CD14-positive monocyte (primary cell): ENCODE measurements at regions not wholly inside any gene's neighbourhood (a gene's known extent, or its start where the extent isn't known, plus 50 kb on each side); places are given as distances from the start of the nearest gene placed in this dataset.

Experiments used
- DNase-seq, 3 donors: peaks; one replicate each; pipeline ENCODE4 v3.0.0-alpha.2; 2011 to 2022
- H2AFZ ChIP-seq: 2 replicates; pipeline ENCODE4 v1.6.0; 2012; ENCODE audit warnings: mild to moderate bottlenecking, low read depth, low read length, inconsistent platforms; ENCODE audit not compliant: insufficient read depth, poor library complexity, severe bottlenecking
- H3K27ac ChIP-seq, 2 donors: 1 replicate in 1 of 2; 2 replicates in 1 of 2; pipeline ENCODE4 v1.5.1; 2012 to 2013; ENCODE audit warnings: low read length in 2 of 2, control low read depth in 1 of 2, inconsistent platforms in 1 of 2, low read depth in 1 of 2, mild to moderate bottlenecking in 1 of 2
- H3K27me3 ChIP-seq, 2 donors: one replicate each; pipeline versions ENCODE4 v1.6.0 to v1.6.1; 2011 to 2013; ENCODE audit warnings: low read length in 2 of 2; ENCODE audit not compliant: control insufficient read depth in 2 of 2, insufficient read depth in 2 of 2
- H3K36me3 ChIP-seq, 2 donors: replicated peaks in 1 of 2; 1 replicate in 1 of 2; 2 replicates in 1 of 2; pipeline versions ENCODE4 v1.5.1 to v1.6.1; 2012 to 2013; ENCODE audit warnings: low read length in 2 of 2, control low read depth in 1 of 2, inconsistent platforms in 1 of 2, mild to moderate bottlenecking in 1 of 2; ENCODE audit not compliant: insufficient read depth in 2 of 2, control insufficient read depth in 1 of 2
- H3K4me1 ChIP-seq, 2 donors: 1 replicate in 1 of 2; 2 replicates in 1 of 2; pipeline versions ENCODE4 v1.5.1 to v1.6.1; 2012 to 2013; ENCODE audit warnings: low read length in 2 of 2, control low read depth in 1 of 2, inconsistent platforms in 1 of 2, mild to moderate bottlenecking in 1 of 2, moderate library complexity in 1 of 2; ENCODE audit not compliant: insufficient read depth in 2 of 2, control insufficient read depth in 1 of 2
- H3K4me2 ChIP-seq: replicated peaks from 2 replicates; pipeline ENCODE3; 2012; ENCODE audit warnings: low read length, moderate library complexity, mild to moderate bottlenecking; ENCODE audit not compliant: poor library complexity, severe bottlenecking; ENCODE audit errors: extremely low read depth
- H3K4me3 ChIP-seq, 3 experiments: fragments of 200-600 bp in 1 of 3; sonication (generic) in 1 of 3; replicated peaks in 1 of 3; 1 replicate in 2 of 3; 2 replicates in 1 of 3; pipeline ENCODE4 v1.5.1; 2011 to 2013; ENCODE audit warnings: low read length in 3 of 3, mild to moderate bottlenecking in 3 of 3, control low read depth in 2 of 3, low read depth in 2 of 3, inconsistent platforms in 1 of 3, moderate library complexity in 1 of 3
- H3K79me2 ChIP-seq: 2 replicates; pipeline ENCODE4 v1.6.0; 2012; ENCODE audit warnings: mild to moderate bottlenecking, control low read depth, inconsistent platforms, low read length, moderate library complexity; ENCODE audit not compliant: insufficient read depth
- H3K9ac ChIP-seq: 2 replicates; pipeline ENCODE4 v1.6.0; 2017; ENCODE audit warnings: low read length, mild to moderate bottlenecking; ENCODE audit not compliant: insufficient read depth, poor library complexity, severe bottlenecking
- H3K9me3 ChIP-seq, 2 donors: replicated peaks in 1 of 2; 1 replicate in 1 of 2; 2 replicates in 1 of 2; pipeline versions ENCODE4 v1.5.1 to v1.6.1; 2012 to 2013; ENCODE audit warnings: low read length in 2 of 2, control low read depth in 1 of 2; ENCODE audit not compliant: control insufficient read depth in 1 of 2, insufficient read depth in 1 of 2
- H4K20me1 ChIP-seq: 2 replicates; pipeline ENCODE4 v1.6.0; 2012; ENCODE audit warnings: mild to moderate bottlenecking, low read length, control low read depth, moderate library complexity; ENCODE audit not compliant: insufficient read depth
- H3K27ac Mint-ChIP-seq, 7 donors: one replicate each; pipeline ENCODE4 v1.8.0; 2020; ENCODE audit warnings: mild to moderate bottlenecking in 7 of 7, mixed read lengths in 7 of 7, moderate library complexity in 6 of 7, inconsistent platforms in 2 of 7
- H3K27me3 Mint-ChIP-seq, 3 donors: one replicate each; pipeline ENCODE4 v1.8.0; 2021 to 2022; ENCODE audit warnings: low read depth in 3 of 3, mild to moderate bottlenecking in 3 of 3, mixed read lengths in 3 of 3, moderate library complexity in 3 of 3, inconsistent platforms in 1 of 3
- H3K36me3 Mint-ChIP-seq, 2 donors: one replicate each; pipeline ENCODE4 v1.8.0; 2020; ENCODE audit warnings: mixed read lengths in 2 of 2, inconsistent platforms in 1 of 2, mild to moderate bottlenecking in 1 of 2
- H3K4me1 Mint-ChIP-seq: one replicate; pipeline ENCODE4 v1.8.0; 2020; ENCODE audit warnings: mild to moderate bottlenecking, mixed read lengths
- H3K4me3 Mint-ChIP-seq, 2 donors: one replicate each; pipeline ENCODE4 v1.8.0; 2020; ENCODE audit warnings: mild to moderate bottlenecking in 2 of 2, mixed read lengths in 2 of 2, moderate library complexity in 1 of 2
- H3K9me3 Mint-ChIP-seq, 7 donors: one replicate each; pipeline ENCODE4 v1.8.0; 2020 to 2022; ENCODE audit warnings: mixed read lengths in 7 of 7, mild to moderate bottlenecking in 6 of 7, moderate library complexity in 6 of 7, inconsistent platforms in 2 of 7
- WGBS: methylation state at CpG from one replicate; pipeline ENCODE4 v1.1.5; 2013; ENCODE audit warnings: missing lambda C conversion rate; ENCODE audit not compliant: insufficient coverage; 5-methylcytosine and 5-hydroxymethylcytosine counted together
- intact Hi-C, 2 donors: fragments of 100-400 bp; cut with micrococcal nuclease; formaldehyde crosslinking; loops; one replicate each; pipeline versions ENCODE4 v1.15.0 to v1.15.1; 2023
- TF ChIP-seq, protein P1 (sequence below): fragments of 200-600 bp; IDR thresholded peaks from one replicate; pipeline ENCODE4 v1.8.0; 2022; ENCODE audit warnings: antibody characterized with exemption, mild to moderate bottlenecking

DNA sequence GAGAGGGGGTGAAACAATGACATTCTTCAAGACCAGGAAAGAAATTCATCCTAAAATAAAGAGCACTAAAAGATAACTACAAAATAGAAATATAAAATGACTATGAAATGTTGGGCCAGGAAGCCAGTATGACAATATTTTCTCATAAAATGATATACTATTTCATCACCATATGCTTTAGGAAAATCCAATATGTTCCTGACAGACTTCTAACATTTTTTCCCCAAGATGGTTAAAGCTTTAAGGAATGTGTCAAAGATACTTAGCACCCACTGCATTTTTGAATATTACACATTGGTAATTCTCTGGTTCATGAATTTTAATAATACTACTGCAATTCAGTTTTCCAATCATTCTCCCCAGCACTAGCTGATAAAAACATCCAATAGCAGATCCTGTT lies 87.7 kb upstream of the PLEKHG7 start:
- Mint-ChIP-seq H3K36me3 (no peaks in the 10 kb centered on the region), H3K27ac (no peak overlapping the region), H3K4me1 (peaks cover 3% of the 10 kb centered on the region), H3K9me3 (peaks cover 0 to 4% (median 0%) of the 10 kb centered on the region in 7 donors), H3K4me3 (no peak overlapping the region), H3K27me3 (no peaks in the 10 kb centered on the region)
- Histone ChIP-seq H4K20me1 (no peaks in the 10 kb centered on the region), H3K79me2 (no peaks in the 10 kb centered on the region), H3K36me3 (no peaks in the 10 kb centered on the region), H2AFZ (no peak overlapping the region), H3K4me3 (no peak overlapping the region), H3K9me3 (no peaks in the 10 kb centered on the region), H3K9ac (no peak overlapping the region), H3K4me2 (no peak overlapping the region), H3K27ac (no peak overlapping the region), H3K27me3 (no peaks in the 10 kb centered on the region), H3K4me1 (no peaks in the 10 kb centered on the region)
- TF ChIP-seq, protein P1, sequence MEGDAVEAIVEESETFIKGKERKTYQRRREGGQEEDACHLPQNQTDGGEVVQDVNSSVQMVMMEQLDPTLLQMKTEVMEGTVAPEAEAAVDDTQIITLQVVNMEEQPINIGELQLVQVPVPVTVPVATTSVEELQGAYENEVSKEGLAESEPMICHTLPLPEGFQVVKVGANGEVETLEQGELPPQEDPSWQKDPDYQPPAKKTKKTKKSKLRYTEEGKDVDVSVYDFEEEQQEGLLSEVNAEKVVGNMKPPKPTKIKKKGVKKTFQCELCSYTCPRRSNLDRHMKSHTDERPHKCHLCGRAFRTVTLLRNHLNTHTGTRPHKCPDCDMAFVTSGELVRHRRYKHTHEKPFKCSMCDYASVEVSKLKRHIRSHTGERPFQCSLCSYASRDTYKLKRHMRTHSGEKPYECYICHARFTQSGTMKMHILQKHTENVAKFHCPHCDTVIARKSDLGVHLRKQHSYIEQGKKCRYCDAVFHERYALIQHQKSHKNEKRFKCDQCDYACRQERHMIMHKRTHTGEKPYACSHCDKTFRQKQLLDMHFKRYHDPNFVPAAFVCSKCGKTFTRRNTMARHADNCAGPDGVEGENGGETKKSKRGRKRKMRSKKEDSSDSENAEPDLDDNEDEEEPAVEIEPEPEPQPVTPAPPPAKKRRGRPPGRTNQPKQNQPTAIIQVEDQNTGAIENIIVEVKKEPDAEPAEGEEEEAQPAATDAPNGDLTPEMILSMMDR: no peak
- intact Hi-C loops: no loop called here
- no peak for DNase-seq

DNA sequence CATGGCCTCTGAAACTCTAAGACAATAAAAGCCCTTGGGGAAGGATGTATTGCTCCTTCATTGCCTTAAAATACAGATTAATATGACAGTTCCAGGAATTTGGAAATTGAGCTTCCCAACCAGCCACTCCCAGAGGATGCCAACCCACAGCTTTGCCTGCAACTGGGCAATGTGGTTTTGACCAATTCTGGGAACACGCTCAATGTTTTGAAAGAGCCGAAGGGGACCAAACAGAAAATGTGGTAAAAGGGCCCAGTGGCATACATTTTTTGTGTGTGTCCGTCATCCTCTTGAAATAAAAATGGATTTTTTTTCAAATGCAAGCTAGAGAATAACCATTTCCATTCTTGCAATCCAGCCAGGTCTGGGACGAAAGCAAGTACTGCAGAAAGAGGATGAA lies 88.3 kb upstream of the PLEKHG7 start:
- Histone ChIP-seq H3K27me3 (no peaks in the 10 kb centered on the region), H3K27ac (no peak overlapping the region), H3K79me2 (no peaks in the 10 kb centered on the region), H4K20me1 (no peaks in the 10 kb centered on the region), H3K4me3 (no peak overlapping the region), H3K4me1 (no peaks in the 10 kb centered on the region), H3K9me3 (no peaks in the 10 kb centered on the region), H3K4me2 (no peak overlapping the region), H2AFZ (no peak overlapping the region), H3K36me3 (no peaks in the 10 kb centered on the region), H3K9ac (no peak overlapping the region)
- H3K36me3 Mint-ChIP-seq: no peaks in the 10 kb centered on the region
- TF ChIP-seq, protein P1: no peak
- peaks cover 0 to 1% (median 0%) of the 10 kb centered on the region in 7 donors for H3K9me3 Mint-ChIP-seq
- no peak overlapping the region for H3K4me3 Mint-ChIP-seq
- intact Hi-C loops: no loop called here
- 100% methylated on average over 1 of the region's 4 CpGs for WGBS
- no peak for DNase-seq
- H3K4me1 Mint-ChIP-seq: no peaks in the 10 kb centered on the region
- no peak overlapping the region for H3K27ac Mint-ChIP-seq
- no peaks in the 10 kb centered on the region for H3K27me3 Mint-ChIP-seq
